Common myeloid progenitor, CD34-positive (primary cell): ENCODE measurements at regions not wholly inside any gene's neighbourhood (a gene's known extent, or its start where the extent isn't known, plus 50 kb on each side); places are given as distances from the start of the nearest gene placed in this dataset.

ENCODE experiments used
- CTCF ChIA-PET: fragments of 350-600 bp; sonication (Branson Sonifier 250); formaldehyde crosslinking; loops from one replicate; lab custom pipeline; 2021; ENCODE audit warnings: antibody characterized with exemption; lab: Charles Lee
- POLR2A ChIA-PET: fragments of 350-600 bp; sonication (Branson Sonifier 250); formaldehyde crosslinking; loops from one replicate; lab custom pipeline; 2021; ENCODE audit warnings: antibody characterized with exemption; lab: Charles Lee
- DNase-seq, 3 donors: peaks; one replicate each; pipeline versions ENCODE4 v3.0.0 to v3.0.0-alpha.2; 2013
- H3K27ac ChIP-seq, 2 experiments: 1 replicate in 1 of 2; 2 replicates in 1 of 2; pipeline ENCODE4 v1.7.0; 2013; ENCODE audit warnings: inconsistent platforms in 2 of 2, low read length in 2 of 2, mild to moderate bottlenecking in 2 of 2, low read depth in 1 of 2, moderate library complexity in 1 of 2; ENCODE audit not compliant: severe bottlenecking in 2 of 2, insufficient read depth in 1 of 2, poor library complexity in 1 of 2
- H3K27me3 ChIP-seq, 5 experiments: replicated peaks in 2 of 5; 1 replicate in 3 of 5; 2 replicates in 2 of 5; pipeline versions ENCODE4 v1.6.1 to v1.7.0; 2013; ENCODE audit warnings: low read length in 4 of 5, mild to moderate bottlenecking in 2 of 5, moderate library complexity in 2 of 5, inconsistent platforms in 1 of 5; ENCODE audit not compliant: insufficient read depth in 5 of 5, control insufficient read depth in 4 of 5
- H3K36me3 ChIP-seq, 4 experiments: 1 replicate in 2 of 4; 2 replicates in 2 of 4; pipeline versions ENCODE4 v1.6.1 to v1.7.0; 2013; ENCODE audit warnings: low read length in 3 of 4, control low read depth in 1 of 4, mild to moderate bottlenecking in 1 of 4; ENCODE audit not compliant: control insufficient read depth in 4 of 4, insufficient read depth in 4 of 4
- H3K4me1 ChIP-seq, 4 experiments: 1 replicate in 3 of 4; 2 replicates in 1 of 4; pipeline versions ENCODE4 v1.6.1 to v1.7.1; 2013; ENCODE audit warnings: low read length in 3 of 4, mild to moderate bottlenecking in 3 of 4, control low read depth in 1 of 4, inconsistent platforms in 1 of 4, moderate library complexity in 1 of 4; ENCODE audit not compliant: control insufficient read depth in 4 of 4, insufficient read depth in 4 of 4; ENCODE audit errors: control extremely low read depth in 1 of 4
- H3K4me3 ChIP-seq, 7 experiments: 1 replicate in 4 of 7; 2 replicates in 3 of 7; pipeline versions ENCODE4 v1.5.1 to v1.7.0; 2013; ENCODE audit warnings: mild to moderate bottlenecking in 7 of 7, low read length in 6 of 7, moderate library complexity in 6 of 7, inconsistent platforms in 2 of 7, low read depth in 2 of 7, control low read depth in 1 of 7; ENCODE audit not compliant: insufficient read depth in 4 of 7, control insufficient read depth in 1 of 7; ENCODE audit errors: extremely low read depth in 1 of 7
- H3K9me3 ChIP-seq, 5 experiments: 1 replicate in 4 of 5; 2 replicates in 1 of 5; pipeline versions ENCODE4 v1.6.1 to v1.7.1; 2013; ENCODE audit warnings: low read length in 4 of 5, mild to moderate bottlenecking in 2 of 5, inconsistent platforms in 1 of 5, low read depth in 1 of 5, moderate library complexity in 1 of 5; ENCODE audit not compliant: control insufficient read depth in 4 of 5, insufficient read depth in 2 of 5; ENCODE audit errors: control extremely low read depth in 1 of 5
- WGBS: methylation state at CpG from one replicate; pipeline ENCODE4 v1.1.5; 2013; ENCODE audit not compliant: insufficient coverage; 5-methylcytosine and 5-hydroxymethylcytosine counted together

DNA sequence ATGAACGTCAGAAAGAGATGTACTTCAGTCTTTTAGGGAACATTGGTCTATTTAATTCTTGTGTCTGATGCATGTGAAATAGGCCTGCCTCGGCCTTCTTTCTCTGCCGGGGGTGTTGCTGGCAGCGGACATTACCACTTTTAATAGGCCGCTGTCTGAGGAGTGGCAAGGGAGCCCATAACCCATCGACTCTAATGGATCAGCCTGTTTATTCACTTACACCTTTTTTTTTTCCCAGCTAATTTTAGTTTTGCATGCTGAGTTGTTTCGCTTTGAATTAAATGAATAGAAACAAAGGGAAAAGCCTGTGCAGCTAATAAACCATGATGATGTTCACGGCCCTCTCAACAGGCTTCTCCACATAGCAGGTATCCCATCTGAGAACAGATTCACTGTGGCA lies 78.4 kb downstream of the KCTD15 start:
- WGBS, result 98% methylated on average over 7 of the region's 8 CpGs
- CTCF ChIA-PET, result interaction anchor here (1.3 kb wide), 1 partner anchor 58 kb away, joined by 3 read pairs; no protein-coding TSS in a partner anchor
- Histone ChIP-seq H3K36me3 (no peaks in the 10 kb centered on the region), H3K27me3 (peaks cover 0 to under 1% (median 0%) of the 10 kb centered on the region in 5 experiments), H3K27ac (no peak overlapping the region), H3K4me1 (peaks cover 0 to 3% (median under 1%) of the 10 kb centered on the region in 4 experiments), H3K4me3 (no peak overlapping the region), H3K9me3 (no peaks in the 10 kb centered on the region)
- POLR2A ChIA-PET, result interaction anchor here (0.7 kb wide), 1 partner anchor 37 kb away, joined by 3 read pairs; no protein-coding TSS in a partner anchor
- no peak for DNase-seq

DNA sequence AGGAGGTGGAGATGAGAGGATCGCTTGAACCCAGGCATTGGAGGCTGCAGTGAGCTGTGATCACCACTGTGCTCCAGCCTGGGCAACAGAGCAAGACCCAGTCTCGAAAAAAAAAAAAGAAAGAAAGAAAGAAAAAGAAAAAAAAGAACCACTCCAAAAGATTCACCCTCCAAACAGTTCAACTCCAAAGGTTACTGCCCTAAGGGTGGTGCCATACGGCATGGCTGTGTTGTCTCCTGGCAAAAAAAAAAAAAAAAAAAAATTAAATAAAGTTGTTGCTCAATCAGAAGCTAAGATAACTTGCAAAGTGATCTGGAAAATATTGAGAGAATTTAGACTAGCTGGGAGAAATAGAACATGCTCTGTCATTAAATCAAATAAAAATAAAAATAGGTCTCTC lies 79.5 kb downstream of the KCTD15 start:
- DNase-seq, result no peak
- Histone ChIP-seq H3K27me3 (no peaks in the 10 kb centered on the region), H3K36me3 (no peaks in the 10 kb centered on the region), H3K4me3 (no peak overlapping the region), H3K4me1 (peaks cover 0 to 3% (median under 1%) of the 10 kb centered on the region in 4 experiments), H3K9me3 (no peaks in the 10 kb centered on the region), H3K27ac (no peak overlapping the region)
- ChIA-PET CTCF (interaction anchor here (0.9 kb wide), 1 partner anchor 99 kb away, joined by 3 read pairs; no protein-coding TSS in a partner anchor), POLR2A (no interaction called here)
- WGBS, result 100% methylated on average over 1 of the region's 3 CpGs

DNA sequence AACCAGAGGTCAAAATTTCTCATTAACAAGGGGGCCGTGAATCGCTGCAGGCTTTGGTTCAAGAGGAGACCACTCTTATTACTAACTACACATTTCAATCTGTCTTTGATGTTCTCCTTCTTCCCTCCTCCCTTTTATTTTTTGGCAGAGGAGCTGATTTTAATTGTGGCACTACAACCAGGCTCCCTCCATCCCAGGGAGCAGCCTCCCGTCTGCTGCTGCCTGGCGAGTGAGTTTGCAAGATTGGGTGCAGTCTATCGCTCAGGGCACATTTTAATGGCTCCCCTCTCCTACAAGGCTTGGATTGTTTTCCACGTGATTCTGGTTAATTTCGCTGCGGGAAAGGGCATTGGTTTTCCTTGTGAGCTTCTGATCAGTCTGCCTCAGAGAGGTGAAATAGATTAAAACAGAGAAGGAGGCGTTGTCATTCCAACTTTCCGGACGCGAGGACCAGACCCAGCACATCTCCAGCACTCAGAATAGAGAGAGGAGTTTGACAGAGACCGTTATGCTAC lies 81.4 kb downstream of the KCTD15 start:
- POLR2A ChIA-PET, result no interaction called here
- 95% methylated on average over 9 of the region's 13 CpGs for WGBS
- H3K27me3 ChIP-seq, result no peaks in the 10 kb centered on the region

DNA sequence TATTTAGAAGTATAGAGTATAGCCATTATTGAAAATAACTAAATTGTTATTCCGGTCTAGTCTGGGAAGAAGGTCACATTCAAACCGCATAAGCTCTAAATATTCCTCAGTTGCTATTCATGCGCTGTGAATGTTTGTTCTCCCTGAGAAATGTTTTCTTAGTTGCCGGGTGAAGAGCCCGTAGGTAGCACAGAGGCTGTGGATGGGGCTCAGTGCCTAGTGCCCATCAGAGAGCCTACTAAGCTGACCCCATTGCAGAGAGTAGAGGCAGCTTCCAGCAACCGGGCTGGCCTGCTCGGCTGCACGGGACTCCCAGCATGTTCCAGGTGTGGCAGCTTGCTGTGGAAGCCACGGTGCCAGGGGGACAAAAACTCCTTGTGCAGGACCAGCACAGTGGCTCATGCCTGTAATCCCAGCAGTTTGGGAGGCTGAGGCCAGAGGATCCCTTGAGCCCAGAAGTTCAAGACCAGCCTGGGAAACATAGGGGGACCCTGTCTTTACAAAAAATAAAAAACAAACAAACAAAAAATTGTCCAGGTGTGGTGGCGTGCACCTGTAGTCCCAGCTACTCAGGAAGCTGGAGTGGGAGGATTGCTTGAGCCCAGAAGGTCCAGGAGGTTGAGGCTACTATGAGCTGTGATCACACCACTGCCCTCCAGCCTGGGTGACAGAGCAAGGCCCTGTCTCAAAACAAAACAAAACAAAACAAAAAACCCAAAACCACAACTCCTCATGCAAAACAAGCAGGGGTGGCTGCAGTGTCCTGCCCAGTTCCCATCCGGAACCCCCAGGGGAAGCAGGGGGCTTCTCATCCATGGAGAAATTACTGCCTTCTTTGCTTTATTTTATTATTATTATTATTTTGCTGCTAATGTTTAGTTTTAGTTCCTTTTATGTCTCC lies 82.5 kb downstream of the KCTD15 start:
- CTCF ChIA-PET, result no interaction called here
- Histone ChIP-seq H3K27ac (no peak overlapping the region), H3K4me3 (no peak overlapping the region), H3K4me1 (peaks cover 0 to 10% (median 7%) of the 10 kb centered on the region in 4 experiments), H3K27me3 (no peaks in the 10 kb centered on the region), H3K36me3 (no peaks in the 10 kb centered on the region), H3K9me3 (no peaks in the 10 kb centered on the region)
- over 99% methylated on average over 9 of the region's 11 CpGs for WGBS
- DNase-seq, result no peak
- POLR2A ChIA-PET, result interaction anchor here (0.6 kb wide), 1 partner anchor 203 kb away, joined by 4 read pairs; no protein-coding TSS in a partner anchor

More for the DNA sequence above, 81.4 kb downstream of the KCTD15 start:
- Histone ChIP-seq H3K9me3 (no peaks in the 10 kb centered on the region), H3K4me3 (no peak overlapping the region), H3K27ac (no peak overlapping the region), H3K4me1 (no peaks in the 10 kb centered on the region), H3K36me3 (no peaks in the 10 kb centered on the region)
- CTCF ChIA-PET, result no interaction called here
- DNase-seq, result no peak

DNA sequence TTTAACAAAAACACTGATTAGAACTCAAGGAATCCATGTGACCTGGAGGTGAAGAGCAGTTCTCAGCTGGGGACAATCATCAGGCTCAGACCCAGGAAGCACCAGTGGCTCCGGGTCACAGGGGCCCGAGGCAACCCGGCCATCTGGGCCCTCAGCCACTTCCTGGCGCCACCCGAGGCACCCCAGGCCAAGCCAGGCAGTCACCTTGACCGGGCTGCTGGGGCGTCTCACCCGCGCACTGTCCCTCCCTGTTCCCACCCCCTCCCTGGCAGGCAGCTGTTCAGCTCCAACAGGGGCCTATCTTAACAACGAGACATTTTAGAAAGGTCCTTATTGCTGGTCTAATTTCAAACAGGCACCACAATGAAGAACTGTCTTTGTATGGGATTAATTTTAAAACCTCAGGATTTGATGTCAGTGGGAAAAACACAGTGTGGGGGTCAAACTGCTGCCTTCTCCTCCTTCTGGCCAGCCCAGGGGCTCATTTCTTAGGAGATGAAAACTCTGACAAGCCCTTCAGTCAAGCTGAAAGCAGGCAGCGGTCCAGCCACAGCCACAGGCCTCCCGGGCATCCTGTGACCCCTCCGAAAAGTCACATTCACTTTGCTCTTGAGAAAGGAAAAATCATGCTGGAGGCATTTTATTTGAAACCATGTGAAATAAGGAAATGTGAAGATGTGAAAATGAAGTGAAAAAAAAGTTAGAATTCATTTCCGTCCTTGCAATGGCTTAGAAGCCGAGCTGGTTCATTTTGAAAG lies 83.3 kb downstream of the KCTD15 start:
- Histone ChIP-seq H3K4me3 (no peak overlapping the region), H3K27ac (no peak overlapping the region), H3K27me3 (no peaks in the 10 kb centered on the region), H3K36me3 (no peaks in the 10 kb centered on the region), H3K4me1 (peaks cover 0 to 13% (median 10%) of the 10 kb centered on the region in 4 experiments), H3K9me3 (no peaks in the 10 kb centered on the region)
- CTCF ChIA-PET, result no interaction called here
- 84% methylated on average over 10 of the region's 15 CpGs for WGBS
- DNase-seq, result no peak
- POLR2A ChIA-PET, result no interaction called here

DNA sequence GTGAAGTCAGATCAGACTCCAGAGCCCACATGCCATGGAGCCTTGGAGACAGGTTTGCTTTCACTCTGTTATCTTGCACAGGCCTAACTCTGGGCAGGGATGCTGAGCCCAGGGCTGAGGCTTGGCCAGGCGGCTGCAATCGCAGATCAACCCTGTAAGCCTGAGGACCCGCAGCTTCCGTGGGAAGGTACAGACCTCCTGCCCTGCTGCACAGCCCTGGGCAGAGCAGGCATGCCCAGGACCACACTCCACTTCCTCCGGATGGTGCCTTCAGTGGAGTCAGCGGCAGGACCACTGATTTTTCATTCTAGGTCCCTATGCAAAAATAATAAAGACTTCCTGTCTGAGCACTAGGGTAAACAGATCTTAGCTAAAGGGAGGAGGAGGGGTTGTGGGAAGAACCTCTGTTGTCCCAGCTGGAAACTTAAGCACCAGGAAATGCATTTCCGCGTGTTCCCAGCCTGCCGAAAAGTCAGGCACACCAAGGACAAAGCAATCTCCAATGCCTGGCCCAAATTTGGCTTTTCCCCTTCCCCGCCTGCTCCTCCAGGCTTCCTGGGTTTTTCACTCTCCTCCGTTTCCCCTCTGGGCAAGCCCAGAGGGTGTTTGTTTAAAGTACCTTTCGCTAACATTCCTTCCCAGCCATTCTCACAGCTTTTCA lies 87.3 kb downstream of the KCTD15 start:
- peaks cover 0 to 13% (median 10%) of the 10 kb centered on the region in 4 experiments for H3K4me1 ChIP-seq
- peak in 2 of 3 donors; percentile 53 to 61 for DNase-seq
- 4% methylated on average over 11 of the region's 12 CpGs for WGBS
- H3K4me3 ChIP-seq, result peak overlapping the region in 2 of 7 experiments; percentile 43 to 51
- H3K27me3 ChIP-seq, result no peaks in the 10 kb centered on the region
- no peak overlapping the region for H3K27ac ChIP-seq
- ChIA-PET POLR2A (interaction anchor here (0.5 to 0.7 kb wide), 2 partner anchors 16 to 51 kb away, joined by 3 read pairs; no protein-coding TSS in a partner anchor), CTCF (no interaction called here)
- H3K36me3 ChIP-seq, result no peaks in the 10 kb centered on the region
- no peaks in the 10 kb centered on the region for H3K9me3 ChIP-seq
